Testis (tissue), 2 donors: ENCODE measurements at regions not wholly inside any gene's neighbourhood (a gene's known extent, or its start where the extent isn't known, plus 50 kb on each side); places are given as distances from the start of the nearest gene placed in this dataset.

Source experiments
- DNase-seq: peaks from one replicate; pipeline ENCODE4 v3.0.0-alpha.2; 2019
- H3K27ac ChIP-seq, 2 donors: fragments of 200-600 bp; sonication (generic); one replicate each; pipeline ENCODE4 v1.5.1; 2019
- H3K27me3 ChIP-seq: fragments of 200-600 bp; sonication (generic); one replicate; pipeline ENCODE4 v1.5.1; 2019
- H3K36me3 ChIP-seq: fragments of 200-600 bp; sonication (generic); one replicate; pipeline ENCODE4 v1.5.1; 2017; ENCODE audit warnings: low read depth; ENCODE audit errors: missing control alignments
- H3K4me1 ChIP-seq: fragments of 200-600 bp; sonication (generic); one replicate; pipeline ENCODE4 v1.5.1; 2019
- H3K4me3 ChIP-seq, 2 donors: fragments of 200-600 bp; sonication (generic); one replicate each; pipeline ENCODE4 v1.5.1; 2017 to 2019
- H3K9me3 ChIP-seq: fragments of 200-600 bp; sonication (generic); one replicate; pipeline ENCODE4 v1.5.1; 2017
- POLR2A ChIP-seq: fragments of 450-650 bp; IDR thresholded peaks from one replicate; pipeline ENCODE4 v1.6.1; 2017; ENCODE audit warnings: antibody characterized with exemption, mild to moderate bottlenecking, moderate library complexity
- WGBS, 2 donors: methylation state at CpG; one replicate each; pipeline ENCODE4 v1.1.5; 2018; 5-methylcytosine and 5-hydroxymethylcytosine counted together
- intact Hi-C: fragments of 100-400 bp; cut with DNase I; formaldehyde crosslinking; loops from one replicate; pipeline ENCODE4 v1.15.1; 2023; ENCODE audit warnings: low total_unique reads
- TF ChIP-seq, protein P1 (sequence below), 3 experiments: fragments of 450-650 bp in 2 of 3; fragments of 200-600 bp in 1 of 3; sonication (generic) in 1 of 3; IDR thresholded peaks; one replicate each; pipeline ENCODE4 v1.5.1; 2016 to 2019; ENCODE audit warnings: antibody characterized with exemption in 3 of 3, mild to moderate bottlenecking in 2 of 3, moderate library complexity in 1 of 3

- H3K36me3 ChIP-seq: no peaks in the 10 kb centered on the region
- no peaks in the 10 kb centered on the region for H3K9me3 ChIP-seq
- intact Hi-C loops: no loop called here
- WGBS, 2 donors: 43 to 60% methylated on average over 8 of the region's 8 CpGs
- H3K27me3 ChIP-seq: no peaks in the 10 kb centered on the region
- H3K4me1 ChIP-seq: no peaks in the 10 kb centered on the region
- H3K27ac ChIP-seq: peak overlapping the region in 1 of 2 donors; percentile 3
- H3K4me3 ChIP-seq: no peak overlapping the region
- TF ChIP-seq, protein P1, sequence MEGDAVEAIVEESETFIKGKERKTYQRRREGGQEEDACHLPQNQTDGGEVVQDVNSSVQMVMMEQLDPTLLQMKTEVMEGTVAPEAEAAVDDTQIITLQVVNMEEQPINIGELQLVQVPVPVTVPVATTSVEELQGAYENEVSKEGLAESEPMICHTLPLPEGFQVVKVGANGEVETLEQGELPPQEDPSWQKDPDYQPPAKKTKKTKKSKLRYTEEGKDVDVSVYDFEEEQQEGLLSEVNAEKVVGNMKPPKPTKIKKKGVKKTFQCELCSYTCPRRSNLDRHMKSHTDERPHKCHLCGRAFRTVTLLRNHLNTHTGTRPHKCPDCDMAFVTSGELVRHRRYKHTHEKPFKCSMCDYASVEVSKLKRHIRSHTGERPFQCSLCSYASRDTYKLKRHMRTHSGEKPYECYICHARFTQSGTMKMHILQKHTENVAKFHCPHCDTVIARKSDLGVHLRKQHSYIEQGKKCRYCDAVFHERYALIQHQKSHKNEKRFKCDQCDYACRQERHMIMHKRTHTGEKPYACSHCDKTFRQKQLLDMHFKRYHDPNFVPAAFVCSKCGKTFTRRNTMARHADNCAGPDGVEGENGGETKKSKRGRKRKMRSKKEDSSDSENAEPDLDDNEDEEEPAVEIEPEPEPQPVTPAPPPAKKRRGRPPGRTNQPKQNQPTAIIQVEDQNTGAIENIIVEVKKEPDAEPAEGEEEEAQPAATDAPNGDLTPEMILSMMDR (IDR thresholded peaks at IDR 0.05): no peak
- TF ChIP-seq POLR2A: no peak
- no peak for DNase-seq
Observed at GRCh38 chr18:71115261-71115660, 826.4 kb downstream of the SOCS6 start.

GRCh38 chr18:71114550-71115210, 825.8 kb downstream of the SOCS6 start:
- 52 to 53% methylated on average over 11 of the region's 11 CpGs for WGBS, 2 donors

GRCh38 chr18:71107244-71107643, 818.4 kb downstream of the SOCS6 start:
- Histone ChIP-seq H3K9me3 (no peaks in the 10 kb centered on the region), H3K4me3 (no peak overlapping the region), H3K27ac (peak overlapping the region in 1 of 2 donors; percentile 67), H3K27me3 (no peaks in the 10 kb centered on the region), H3K36me3 (no peaks in the 10 kb centered on the region), H3K4me1 (peaks cover 13% of the 10 kb centered on the region)
- 34 to 40% methylated on average over 2 of the region's 2 CpGs for WGBS, 2 donors
- intact Hi-C loops: no loop called here
- no peak for DNase-seq
- TF ChIP-seq POLR2A: no peak
- TF ChIP-seq, protein P1 (IDR thresholded peaks at IDR 0.05): no peak

More at GRCh38 chr18:71114550-71115210, 825.8 kb downstream of the SOCS6 start:
- Histone ChIP-seq H3K27ac (peak overlapping the region in 1 of 2 donors; percentile 3), H3K36me3 (no peaks in the 10 kb centered on the region), H3K4me3 (no peak overlapping the region), H3K4me1 (no peaks in the 10 kb centered on the region), H3K9me3 (no peaks in the 10 kb centered on the region), H3K27me3 (no peaks in the 10 kb centered on the region)
- TF ChIP-seq POLR2A: no peak
- TF ChIP-seq, protein P1 (IDR thresholded peaks at IDR 0.05): no peak
- intact Hi-C loops: no loop called here
- no peak for DNase-seq

- intact Hi-C loops: no loop called here
- H3K9me3 ChIP-seq: no peaks in the 10 kb centered on the region
- DNase-seq: no peak
- peaks cover 13% of the 10 kb centered on the region for H3K4me1 ChIP-seq
- 17 to 29% methylated on average over 1 of the region's 1 CpG for WGBS, 2 donors
- no peak overlapping the region for H3K4me3 ChIP-seq
- H3K27ac ChIP-seq: peak overlapping the region; percentile 29 to 67
- H3K36me3 ChIP-seq: no peaks in the 10 kb centered on the region
- no peaks in the 10 kb centered on the region for H3K27me3 ChIP-seq
- TF ChIP-seq, protein P1 (IDR thresholded peaks at IDR 0.05): no peak
Observed at GRCh38 chr18:71106701-71107100, 817.9 kb downstream of the SOCS6 start.

GRCh38 chr18:71105994-71106546, 817.2 kb downstream of the SOCS6 start:
- no peak overlapping the region for H3K4me3 ChIP-seq
- intact Hi-C loops: no loop called here
- 41 to 64% methylated on average over 4 of the region's 4 CpGs for WGBS, 2 donors
- DNase-seq: no peak
- H3K4me1 ChIP-seq: peaks cover 13% of the 10 kb centered on the region
- H3K9me3 ChIP-seq: no peaks in the 10 kb centered on the region
- no peaks in the 10 kb centered on the region for H3K36me3 ChIP-seq
- peak overlapping the region; percentile 29 to 67 for H3K27ac ChIP-seq
- no peak for TF ChIP-seq POLR2A
- TF ChIP-seq, protein P1 (IDR thresholded peaks at IDR 0.05): no peak
- H3K27me3 ChIP-seq: no peaks in the 10 kb centered on the region
